Fibroblast of lung (primary cell): ENCODE measurements at regions not wholly inside any gene's neighbourhood (a gene's known extent, or its start where the extent isn't known, plus 50 kb on each side); places are given as distances from the start of the nearest gene placed in this dataset.

Source experiments
- DNase-seq, 2 donors: peaks; one replicate each; pipeline versions ENCODE4 v3.0.0 to v3.0.0-alpha.2; 2010; ENCODE audit warnings: low read depth in 2 of 2
- H2AFZ ChIP-seq: 2 replicates; pipeline ENCODE4 v1.5.1; 2012; ENCODE audit warnings: low read length, control low read depth, inconsistent platforms
- H3K27ac ChIP-seq: 2 replicates; pipeline ENCODE4 v1.5.1; 2011; ENCODE audit warnings: low read length, control low read depth; ENCODE audit not compliant: insufficient read depth
- H3K27me3 ChIP-seq: 2 replicates; pipeline ENCODE4 v1.5.1; 2011; ENCODE audit warnings: mild to moderate bottlenecking, low read length; ENCODE audit not compliant: control insufficient read depth, insufficient read depth
- H3K36me3 ChIP-seq: 2 replicates; pipeline ENCODE4 v1.5.1; 2011; ENCODE audit warnings: low read length; ENCODE audit not compliant: control insufficient read depth, insufficient read depth
- H3K4me1 ChIP-seq: 2 replicates; pipeline ENCODE4 v1.5.1; 2011; ENCODE audit warnings: low read length; ENCODE audit not compliant: control insufficient read depth, insufficient read depth; ENCODE audit errors: extremely low read depth
- H3K4me2 ChIP-seq: 2 replicates; pipeline ENCODE4 v1.5.1; 2011; ENCODE audit warnings: low read length, control low read depth; ENCODE audit not compliant: insufficient read depth; ENCODE audit errors: extremely low read depth
- H3K4me3 ChIP-seq, 4 experiments: fragments of 200-600 bp in 1 of 4; sonication (generic) in 1 of 4; replicated peaks in 1 of 4; 2 replicates each; pipeline ENCODE4 v1.5.1; 2011 to 2016; ENCODE audit warnings: low read length in 4 of 4, low read depth in 3 of 4, mild to moderate bottlenecking in 3 of 4, control low read depth in 2 of 4, inconsistent platforms in 1 of 4, mixed read lengths in 1 of 4; ENCODE audit not compliant: insufficient read depth in 1 of 4; ENCODE audit errors: control extremely low read depth in 1 of 4
- H3K79me2 ChIP-seq: 2 replicates; pipeline ENCODE4 v1.5.1; 2012; ENCODE audit warnings: mild to moderate bottlenecking, low read length, inconsistent platforms; ENCODE audit not compliant: control insufficient read depth, insufficient read depth
- H3K9ac ChIP-seq: 2 replicates; pipeline ENCODE4 v1.5.1; 2011; ENCODE audit warnings: mild to moderate bottlenecking, low read length, control low read depth; ENCODE audit not compliant: insufficient read depth
- H3K9me3 ChIP-seq: 2 replicates; pipeline ENCODE4 v1.5.1; 2012; ENCODE audit warnings: low read depth, low read length; ENCODE audit not compliant: control insufficient read depth, insufficient read depth
- H4K20me1 ChIP-seq: 2 replicates; pipeline ENCODE4 v1.5.1; 2011; ENCODE audit warnings: low read length; ENCODE audit not compliant: control insufficient read depth, insufficient read depth; ENCODE audit errors: extremely low read depth
- CTCF ChIP-seq, 2 donors: IDR thresholded peaks in 1 of 2; conservative IDR thresholded peaks in 1 of 2; 1 replicate in 1 of 2; 2 replicates in 1 of 2; pipeline ENCODE4 v1.5.1; 2011 to 2012; ENCODE audit warnings: low read length in 2 of 2, control low read depth in 1 of 2, inconsistent platforms in 1 of 2, low read depth in 1 of 2, mild to moderate bottlenecking in 1 of 2
- EZH2 ChIP-seq: IDR thresholded peaks from 2 replicates; pipeline ENCODE4 v1.5.1; 2012; ENCODE audit warnings: low read length, control low read depth, mild to moderate bottlenecking; ENCODE audit errors: missing control alignments

- TF ChIP-seq CTCF (conservative IDR thresholded peaks at IDR 0.05 in 1 of 2, IDR thresholded peaks at IDR 0.05 in 1 of 2; ENCODE audit: low read depth in 1 of 2, low read length in 2 of 2) (no peak), EZH2 (no peak)
- no peak for DNase-seq
- no peak overlapping the region for H3K9ac ChIP-seq
- no peaks in the 10 kb centered on the region for H4K20me1 ChIP-seq
- no peaks in the 10 kb centered on the region for H3K27me3 ChIP-seq
- H3K4me3 ChIP-seq: no peak overlapping the region
- no peaks in the 10 kb centered on the region for H3K9me3 ChIP-seq
- H3K79me2 ChIP-seq: no peaks in the 10 kb centered on the region
- no peaks in the 10 kb centered on the region for H3K4me1 ChIP-seq
- H3K27ac ChIP-seq: no peak overlapping the region
- H2AFZ ChIP-seq: no peak overlapping the region
- H3K4me2 ChIP-seq: no peak overlapping the region
- no peaks in the 10 kb centered on the region for H3K36me3 ChIP-seq
Observed at GRCh38 chr14:83485591-83485990, 1951.9 kb upstream of the SEL1L start.

- Histone ChIP-seq H3K27me3 (no peaks in the 10 kb centered on the region), H3K79me2 (no peaks in the 10 kb centered on the region), H3K4me2 (no peak overlapping the region), H4K20me1 (no peaks in the 10 kb centered on the region), H3K36me3 (no peaks in the 10 kb centered on the region), H3K9ac (no peak overlapping the region), H3K4me3 (no peak overlapping the region), H3K4me1 (no peaks in the 10 kb centered on the region), H3K9me3 (no peaks in the 10 kb centered on the region), H2AFZ (no peak overlapping the region), H3K27ac (no peak overlapping the region)
- TF ChIP-seq CTCF (conservative IDR thresholded peaks at IDR 0.05 in 1 of 2, IDR thresholded peaks at IDR 0.05 in 1 of 2; ENCODE audit: low read depth in 1 of 2, low read length in 2 of 2) (no peak), EZH2 (no peak)
- DNase-seq: no peak
Observed at GRCh38 chr14:83491091-83491490, 1957.4 kb upstream of the SEL1L start.

GRCh38 chr14:83520837-83521236 lies 1987.2 kb upstream of the SEL1L start:
- DNase-seq: peak; percentile 2 to 86
- TF ChIP-seq CTCF (conservative IDR thresholded peaks at IDR 0.05 in 1 of 2, IDR thresholded peaks at IDR 0.05 in 1 of 2; ENCODE audit: low read depth in 1 of 2, low read length in 2 of 2) (no peak), EZH2 (no peak)
- Histone ChIP-seq H3K4me1 (no peaks in the 10 kb centered on the region), H3K79me2 (no peaks in the 10 kb centered on the region), H3K36me3 (no peaks in the 10 kb centered on the region), H2AFZ (no peak overlapping the region), H3K4me3 (no peak overlapping the region), H4K20me1 (no peaks in the 10 kb centered on the region), H3K27ac (no peak overlapping the region), H3K27me3 (no peaks in the 10 kb centered on the region), H3K9ac (no peak overlapping the region), H3K9me3 (no peaks in the 10 kb centered on the region), H3K4me2 (no peak overlapping the region)
